ENCODE measurements at regions not wholly inside any gene's neighbourhood (a gene's known extent, or its start where the extent isn't known, plus 50 kb on each side); places are given as distances from the start of the nearest gene placed in this dataset.

- DNase-seq (ENCODE audit: low read depth in 2 of 2), result no peak
Observed at GRCh38 chr7:25314731-25315267, 86.5 kb upstream of the NPVF start.

GRCh38 chr7:25316366-25316765 is 88.1 kb upstream of the NPVF start:
- DNase-seq (ENCODE audit: low read depth in 2 of 2), result no peak

GRCh38 chr7:25318047-25318446 is 89.8 kb upstream of the NPVF start:
- no peak for DNase-seq (ENCODE audit: low read depth in 2 of 2)

- no peak for DNase-seq (ENCODE audit: low read depth in 2 of 2)
Observed at GRCh38 chr7:25319707-25320106, 91.4 kb upstream of the NPVF start.

- DNase-seq (ENCODE audit: low read depth in 2 of 2), result no peak
Observed at GRCh38 chr7:25320791-25321190, 92.5 kb upstream of the NPVF start.

- no peak for DNase-seq (ENCODE audit: low read depth in 2 of 2)
Observed at GRCh38 chr7:25321424-25321823, 93.1 kb upstream of the NPVF start.

- no peak for DNase-seq (ENCODE audit: low read depth in 2 of 2)
Observed at GRCh38 chr7:25322473-25322872, 94.2 kb upstream of the NPVF start.

- DNase-seq (ENCODE audit: low read depth in 2 of 2), result no peak
Observed at GRCh38 chr7:25325186-25325757, 97.0 kb upstream of the NPVF start.

GRCh38 chr7:25326501-25327156 is 98.3 kb upstream of the NPVF start:
- no peak for DNase-seq (ENCODE audit: low read depth in 2 of 2)

- DNase-seq (ENCODE audit: low read depth in 2 of 2), result no peak
Observed at GRCh38 chr7:25329815-25330214, 101.5 kb upstream of the NPVF start.

GRCh38 chr7:25333296-25333928 is 105.1 kb upstream of the NPVF start:
- no peak for DNase-seq (ENCODE audit: low read depth in 2 of 2)

GRCh38 chr7:25347360-25348066 is 119.2 kb upstream of the NPVF start:
- no peak for DNase-seq (ENCODE audit: low read depth in 2 of 2)

GRCh38 chr7:25348104-25348503 is 119.8 kb upstream of the NPVF start:
- DNase-seq (ENCODE audit: low read depth in 2 of 2), result no peak

- DNase-seq (ENCODE audit: low read depth in 2 of 2), result no peak
Observed at GRCh38 chr7:25349283-25350017, 121.2 kb upstream of the NPVF start.

- DNase-seq (ENCODE audit: low read depth in 2 of 2), result no peak
Observed at GRCh38 chr7:25350041-25350440, 121.8 kb upstream of the NPVF start.

GRCh38 chr7:25351761-25352160 is 123.5 kb upstream of the NPVF start:
- no peak for DNase-seq (ENCODE audit: low read depth in 2 of 2)

GRCh38 chr7:25353196-25353595 is 124.9 kb upstream of the NPVF start:
- no peak for DNase-seq (ENCODE audit: low read depth in 2 of 2)

GRCh38 chr7:25353732-25354131 is 125.4 kb upstream of the NPVF start:
- no peak for DNase-seq (ENCODE audit: low read depth in 2 of 2)

GRCh38 chr7:25356534-25357151 is 128.4 kb upstream of the NPVF start:
- no peak for DNase-seq (ENCODE audit: low read depth in 2 of 2)

GRCh38 chr7:25358926-25359325 is 130.6 kb upstream of the NPVF start:
- DNase-seq (ENCODE audit: low read depth in 2 of 2), result no peak

GRCh38 chr7:25359471-25360059 is 131.3 kb upstream of the NPVF start:
- DNase-seq (ENCODE audit: low read depth in 2 of 2), result no peak

All from stimulated activated CD4-positive, alpha-beta T cell treated with anti-CD3 and anti-CD28 coated beads, Interleukin-15, amount 100 ng/mL, for 48 hours (primary cell).